ENCODE measurements at regions not wholly inside any gene's neighbourhood (a gene's known extent, or its start where the extent isn't known, plus 50 kb on each side); places are given as distances from the start of the nearest gene placed in this dataset.
"Not testable (repeated sequence)": the region's sequence is repeated elsewhere in the genome, so short reads cannot be mapped to it uniquely, and the experiment has no call there.

GRCh38 chr22:49008682-49009235 lies 818.9 kb downstream of the BRD1 start:
- DNase-seq (ENCODE audit: low read depth), result no peak
- no peak overlapping the region for H3K4me3 ChIP-seq (ENCODE audit: low read length)
- no peak for TF ChIP-seq CTCF (IDR thresholded peaks at IDR 0.05; ENCODE audit: insufficient read depth, low read depth, low read length, missing control alignments)

- no peak overlapping the region for H3K4me3 ChIP-seq (ENCODE audit: low read length)
- DNase-seq (ENCODE audit: low read depth), result no peak
- no peak for TF ChIP-seq CTCF (IDR thresholded peaks at IDR 0.05; ENCODE audit: insufficient read depth, low read depth, low read length, missing control alignments)
Measured at GRCh38 chr22:49007013-49007653, 820.5 kb downstream of the BRD1 start.

GRCh38 chr22:49006207-49007012 lies 821.3 kb downstream of the BRD1 start:
- no peak overlapping the region for H3K4me3 ChIP-seq (ENCODE audit: low read length)
- no peak for TF ChIP-seq CTCF (IDR thresholded peaks at IDR 0.05; ENCODE audit: insufficient read depth, low read depth, low read length, missing control alignments)
- DNase-seq (ENCODE audit: low read depth), result no peak

- TF ChIP-seq CTCF (IDR thresholded peaks at IDR 0.05; ENCODE audit: insufficient read depth, low read depth, low read length, missing control alignments), result no peak
- no peak overlapping the region for H3K4me3 ChIP-seq (ENCODE audit: low read length)
- DNase-seq (ENCODE audit: low read depth), result no peak
Measured at GRCh38 chr22:49005557-49005956, 822.1 kb downstream of the BRD1 start.

GRCh38 chr22:49004484-49005399 lies 822.9 kb downstream of the BRD1 start:
- TF ChIP-seq CTCF (IDR thresholded peaks at IDR 0.05; ENCODE audit: insufficient read depth, low read depth, low read length, missing control alignments), result no peak
- DNase-seq (ENCODE audit: low read depth), result no peak
- H3K4me3 ChIP-seq (ENCODE audit: low read length), result no peak overlapping the region

GRCh38 chr22:48997605-48998004 lies 830.1 kb downstream of the BRD1 start:
- not testable (repeated sequence) for DNase-seq (ENCODE audit: low read depth); H3K4me3 ChIP-seq (ENCODE audit: low read length)

GRCh38 chr22:48993655-48994054 lies 834.0 kb downstream of the BRD1 start:
- no peak for DNase-seq (ENCODE audit: low read depth)
- H3K4me3 ChIP-seq (ENCODE audit: low read length), result no peak overlapping the region
- TF ChIP-seq CTCF (IDR thresholded peaks at IDR 0.05; ENCODE audit: insufficient read depth, low read depth, low read length, missing control alignments), result no peak

All from epithelial cell of esophagus (primary cell).